ENCODE measurements at regions not wholly inside any gene's neighbourhood (a gene's known extent, or its start where the extent isn't known, plus 50 kb on each side); places are given as distances from the start of the nearest gene placed in this dataset.
"Not testable (repeated sequence)": the region's sequence is repeated elsewhere in the genome, so short reads cannot be mapped to it uniquely, and the experiment has no call there.

GRCh38 chr2:114132050-114132449, 242.2 kb downstream of the ACTR3 start:
- not testable (repeated sequence) for DNase-seq (ENCODE audit: low read depth in 2 of 2)

GRCh38 chr2:114134146-114134545, 244.3 kb downstream of the ACTR3 start:
- DNase-seq (ENCODE audit: low read depth in 2 of 2): no peak

- DNase-seq (ENCODE audit: low read depth in 2 of 2): no peak
Observed at GRCh38 chr2:114139542-114139941, 249.7 kb downstream of the ACTR3 start.

- no peak for DNase-seq (ENCODE audit: low read depth in 2 of 2)
Observed at GRCh38 chr2:114156366-114157056, 266.6 kb downstream of the ACTR3 start.

GRCh38 chr2:114157057-114157385, 267.1 kb downstream of the ACTR3 start:
- no peak for DNase-seq (ENCODE audit: low read depth in 2 of 2)

- DNase-seq (ENCODE audit: low read depth in 2 of 2): no peak
Observed at GRCh38 chr2:114160263-114160981, 270.5 kb downstream of the ACTR3 start.

GRCh38 chr2:114161371-114161770, 271.5 kb downstream of the ACTR3 start:
- no peak for DNase-seq (ENCODE audit: low read depth in 2 of 2)

GRCh38 chr2:114167799-114168198, 274.6 kb upstream of the DPP10 start:
- no peak for DNase-seq (ENCODE audit: low read depth in 2 of 2)

GRCh38 chr2:114170070-114170469, 272.4 kb upstream of the DPP10 start:
- DNase-seq (ENCODE audit: low read depth in 2 of 2): no peak

- no peak for DNase-seq (ENCODE audit: low read depth in 2 of 2)
Observed at GRCh38 chr2:114175507-114175906, 266.9 kb upstream of the DPP10 start.

- DNase-seq (ENCODE audit: low read depth in 2 of 2): no peak
Observed at GRCh38 chr2:114185501-114185900, 256.9 kb upstream of the DPP10 start.

GRCh38 chr2:114192362-114192761, 250.1 kb upstream of the DPP10 start:
- no peak for DNase-seq (ENCODE audit: low read depth in 2 of 2)

- no peak for DNase-seq (ENCODE audit: low read depth in 2 of 2)
Observed at GRCh38 chr2:114201781-114202180, 240.7 kb upstream of the DPP10 start.

GRCh38 chr2:114203679-114204078, 238.8 kb upstream of the DPP10 start:
- no peak for DNase-seq (ENCODE audit: low read depth in 2 of 2)

GRCh38 chr2:114213808-114214207, 228.6 kb upstream of the DPP10 start:
- no peak for DNase-seq (ENCODE audit: low read depth in 2 of 2)

GRCh38 chr2:114218383-114218782, 224.1 kb upstream of the DPP10 start:
- DNase-seq (ENCODE audit: low read depth in 2 of 2): no peak

- no peak for DNase-seq (ENCODE audit: low read depth in 2 of 2)
Observed at GRCh38 chr2:114219456-114219855, 223.0 kb upstream of the DPP10 start.

- DNase-seq (ENCODE audit: low read depth in 2 of 2): no peak
Observed at GRCh38 chr2:114222344-114222743, 220.1 kb upstream of the DPP10 start.

- no peak for DNase-seq (ENCODE audit: low read depth in 2 of 2)
Observed at GRCh38 chr2:114231921-114232320, 210.5 kb upstream of the DPP10 start.

GRCh38 chr2:114237331-114237730, 205.1 kb upstream of the DPP10 start:
- DNase-seq (ENCODE audit: low read depth in 2 of 2): no peak

- no peak for DNase-seq (ENCODE audit: low read depth in 2 of 2)
Observed at GRCh38 chr2:114238910-114239559, 203.4 kb upstream of the DPP10 start.

- DNase-seq (ENCODE audit: low read depth in 2 of 2): no peak
Observed at GRCh38 chr2:114248648-114249047, 193.8 kb upstream of the DPP10 start.

GRCh38 chr2:114252713-114253112, 189.7 kb upstream of the DPP10 start:
- DNase-seq (ENCODE audit: low read depth in 2 of 2): no peak

Measured in lung microvascular endothelial cell (primary cell).